HUES48 (cell line): ENCODE measurements at regions not wholly inside any gene's neighbourhood (a gene's known extent, or its start where the extent isn't known, plus 50 kb on each side); places are given as distances from the start of the nearest gene placed in this dataset.
"Not testable (repeated sequence)": the region's sequence is repeated elsewhere in the genome, so short reads cannot be mapped to it uniquely, and the experiment has no call there.

ENCODE experiments used
- H3K27ac ChIP-seq: one replicate; pipeline ENCODE4 v1.7.0; 2013; ENCODE audit warnings: low read depth, low read length, inconsistent platforms
- H3K27me3 ChIP-seq: 2 replicates; pipeline ENCODE4 v1.6.1; 2013; ENCODE audit warnings: mild to moderate bottlenecking, low read length; ENCODE audit not compliant: control insufficient read depth, insufficient read depth
- H3K36me3 ChIP-seq: 2 replicates; pipeline ENCODE4 v1.6.1; 2013; ENCODE audit warnings: low read length; ENCODE audit not compliant: control insufficient read depth, insufficient read depth
- H3K4me1 ChIP-seq: 2 replicates; pipeline ENCODE4 v1.6.1; 2013; ENCODE audit warnings: mild to moderate bottlenecking, low read length; ENCODE audit not compliant: control insufficient read depth, insufficient read depth
- H3K4me3 ChIP-seq: 2 replicates; pipeline ENCODE4 v1.5.1; 2013; ENCODE audit warnings: mild to moderate bottlenecking, low read depth, low read length
- H3K9ac ChIP-seq: 2 replicates; pipeline ENCODE4 v1.6.1; 2013; ENCODE audit warnings: mild to moderate bottlenecking, low read depth, low read length, moderate library complexity
- H3K9me3 ChIP-seq: 2 replicates; pipeline ENCODE4 v1.6.1; 2013; ENCODE audit warnings: low read length; ENCODE audit not compliant: control insufficient read depth, insufficient read depth

GRCh38 chr10:28391283-28391682, 88.4 kb upstream of the MPP7 start:
- no peaks in the 10 kb centered on the region for H3K9me3 ChIP-seq
- no peak overlapping the region for H3K27ac ChIP-seq
- H3K9ac ChIP-seq, result no peak overlapping the region
- H3K27me3 ChIP-seq, result no peaks in the 10 kb centered on the region
- no peaks in the 10 kb centered on the region for H3K4me1 ChIP-seq
- no peak overlapping the region for H3K4me3 ChIP-seq
- no peaks in the 10 kb centered on the region for H3K36me3 ChIP-seq

DNA sequence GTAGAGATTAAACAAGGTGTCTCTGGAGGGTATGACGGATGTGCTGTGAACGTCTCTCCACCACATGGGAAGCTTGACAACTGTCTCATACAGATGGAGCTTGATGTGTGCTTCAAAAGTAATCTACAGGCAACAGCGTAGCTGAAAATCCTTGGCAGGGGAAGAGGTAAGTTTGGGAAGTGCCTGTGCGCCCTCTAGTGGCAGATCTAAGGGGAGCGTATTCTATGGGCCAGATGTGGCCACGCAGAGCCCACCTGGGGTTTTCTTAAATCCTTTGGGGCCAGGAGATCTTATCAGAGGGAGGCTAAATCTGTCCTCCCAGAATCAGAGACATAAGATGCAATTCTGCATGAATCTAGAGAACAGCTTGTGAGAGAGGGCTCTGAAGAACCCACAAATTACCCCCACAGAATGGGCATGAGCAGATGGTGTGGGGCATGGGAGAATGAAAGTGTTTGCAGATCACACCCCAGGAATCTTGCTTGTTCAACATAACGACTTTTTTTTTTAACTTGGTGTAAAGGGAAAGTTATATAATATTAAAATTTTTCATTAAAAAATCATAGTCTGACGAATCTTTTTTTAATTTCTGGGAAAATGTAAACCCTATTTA, 91.2 kb upstream of the MPP7 start:
- Histone ChIP-seq H3K36me3 (no peaks in the 10 kb centered on the region), H3K9me3 (no peaks in the 10 kb centered on the region), H3K4me1 (no peaks in the 10 kb centered on the region), H3K4me3 (no peak overlapping the region), H3K9ac (no peak overlapping the region), H3K27me3 (no peaks in the 10 kb centered on the region), H3K27ac (no peak overlapping the region)

- Histone ChIP-seq H3K27me3 (no peaks in the 10 kb centered on the region), H3K27ac (no peak overlapping the region), H3K9me3 (no peaks in the 10 kb centered on the region), H3K4me3 (no peak overlapping the region), H3K4me1 (no peaks in the 10 kb centered on the region), H3K9ac (no peak overlapping the region), H3K36me3 (no peaks in the 10 kb centered on the region)
Observed at GRCh38 chr10:28396331-28396730, 93.5 kb upstream of the MPP7 start.

DNA sequence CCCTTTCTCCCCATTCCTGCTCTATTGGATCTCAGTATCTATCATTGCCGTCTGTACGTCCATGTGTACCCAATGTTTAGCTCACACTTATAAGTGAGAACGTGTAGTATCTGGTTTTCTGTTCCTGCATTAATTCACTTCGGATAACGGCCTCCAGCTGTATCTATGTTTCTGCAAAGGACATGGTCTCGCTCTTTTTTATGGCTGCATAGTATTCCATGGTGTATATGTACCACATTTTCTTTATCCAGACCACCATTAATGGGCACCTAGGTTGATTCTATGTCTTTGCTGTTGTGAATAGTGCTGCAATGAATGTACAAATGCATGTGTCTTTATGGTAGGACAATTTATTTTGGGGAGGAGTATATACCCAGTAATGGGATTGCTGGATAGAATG, 94.4 kb upstream of the MPP7 start:
- H3K36me3 ChIP-seq, result no peaks in the 10 kb centered on the region

DNA sequence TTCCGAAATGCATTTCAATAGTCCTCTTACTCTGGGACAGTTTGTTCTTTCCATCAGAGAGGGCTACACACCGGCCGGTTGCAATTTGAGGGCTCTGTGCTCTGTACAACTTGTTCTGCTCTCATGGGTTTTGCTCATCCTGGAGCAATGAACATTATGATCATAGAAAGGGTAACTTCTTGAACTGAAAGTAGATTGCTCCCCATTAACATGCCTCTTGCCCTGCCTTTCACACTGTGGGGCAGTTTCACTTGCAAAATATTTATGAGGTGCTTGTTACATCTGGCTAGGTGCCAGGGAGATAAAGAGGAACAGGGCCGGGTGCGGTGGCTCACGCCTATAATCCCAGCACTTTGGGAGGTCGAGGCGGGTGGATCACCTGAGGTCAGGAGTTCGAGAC, 97.3 kb upstream of the MPP7 start:
- Histone ChIP-seq H3K27me3 (no peaks in the 10 kb centered on the region), H3K9me3 (no peaks in the 10 kb centered on the region), H3K4me1 (peaks cover 10% of the 10 kb centered on the region; the same call in 1 of the 2 replicates), H3K4me3 (no peak overlapping the region), H3K36me3 (no peaks in the 10 kb centered on the region), H3K27ac (no peak overlapping the region), H3K9ac (no peak overlapping the region)

More for the DNA sequence above, 94.4 kb upstream of the MPP7 start:
- Histone ChIP-seq H3K27me3 (no peaks in the 10 kb centered on the region), H3K9me3 (no peaks in the 10 kb centered on the region), H3K4me1 (peaks cover 1% of the 10 kb centered on the region; the same call in 1 of the 2 replicates), H3K9ac (no peak overlapping the region), H3K4me3 (no peak overlapping the region), H3K27ac (no peak overlapping the region)

- H3K4me1 ChIP-seq, result peaks cover 10% of the 10 kb centered on the region; the same call in 1 of the 2 replicates
Observed at GRCh38 chr10:28400681-28401080, 97.8 kb upstream of the MPP7 start.

DNA sequence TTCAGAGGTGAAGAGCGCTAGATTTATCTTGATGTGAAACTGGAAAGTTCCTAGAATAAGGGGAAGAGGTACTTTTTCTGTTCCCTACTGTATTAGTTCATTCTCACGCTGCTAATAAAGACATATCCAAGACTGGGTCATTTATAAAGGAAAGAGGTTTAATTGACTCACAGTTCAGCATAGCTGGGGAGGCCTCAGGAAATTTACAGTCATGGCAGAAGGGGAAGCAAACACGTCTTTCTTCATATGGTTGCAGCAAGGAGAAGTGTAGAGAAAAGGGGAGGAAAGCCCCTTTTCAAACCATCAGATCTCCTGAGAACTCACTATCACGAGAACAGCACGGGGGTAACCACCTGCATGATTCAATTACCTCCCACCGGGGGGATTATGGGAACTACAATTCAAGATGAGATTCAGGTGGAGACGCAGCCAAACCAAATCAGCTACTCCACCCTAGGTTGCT, 99.8 kb upstream of the MPP7 start:
- H3K4me1 ChIP-seq, result peaks cover 10% of the 10 kb centered on the region; the same call in 1 of the 2 replicates
- not testable (repeated sequence) for H3K36me3 ChIP-seq, H3K9me3 ChIP-seq, H3K9ac ChIP-seq, H3K27me3 ChIP-seq, H3K4me3 ChIP-seq, H3K27ac ChIP-seq

More at GRCh38 chr10:28400681-28401080, 97.8 kb upstream of the MPP7 start:
- H3K9me3 ChIP-seq, result no peaks in the 10 kb centered on the region
- no peak overlapping the region for H3K4me3 ChIP-seq
- H3K27me3 ChIP-seq, result no peaks in the 10 kb centered on the region
- no peaks in the 10 kb centered on the region for H3K36me3 ChIP-seq
- H3K9ac ChIP-seq, result no peak overlapping the region
- no peak overlapping the region for H3K27ac ChIP-seq

- H3K9me3 ChIP-seq, result no peaks in the 10 kb centered on the region
Observed at GRCh38 chr10:28403090-28403489, 100.2 kb upstream of the MPP7 start.

GRCh38 chr10:28408237-28408777, 105.4 kb upstream of the MPP7 start:
- Histone ChIP-seq H3K9me3 (no peaks in the 10 kb centered on the region), H3K4me3 (no peak overlapping the region), H3K9ac (no peak overlapping the region), H3K4me1 (no peaks in the 10 kb centered on the region), H3K36me3 (no peaks in the 10 kb centered on the region), H3K27ac (no peak overlapping the region), H3K27me3 (no peaks in the 10 kb centered on the region)

More at GRCh38 chr10:28403090-28403489, 100.2 kb upstream of the MPP7 start:
- Histone ChIP-seq H3K4me3 (no peak overlapping the region), H3K27me3 (no peaks in the 10 kb centered on the region), H3K4me1 (peaks cover 10% of the 10 kb centered on the region; the same call in 1 of the 2 replicates), H3K36me3 (no peaks in the 10 kb centered on the region), H3K27ac (no peak overlapping the region), H3K9ac (no peak overlapping the region)

DNA sequence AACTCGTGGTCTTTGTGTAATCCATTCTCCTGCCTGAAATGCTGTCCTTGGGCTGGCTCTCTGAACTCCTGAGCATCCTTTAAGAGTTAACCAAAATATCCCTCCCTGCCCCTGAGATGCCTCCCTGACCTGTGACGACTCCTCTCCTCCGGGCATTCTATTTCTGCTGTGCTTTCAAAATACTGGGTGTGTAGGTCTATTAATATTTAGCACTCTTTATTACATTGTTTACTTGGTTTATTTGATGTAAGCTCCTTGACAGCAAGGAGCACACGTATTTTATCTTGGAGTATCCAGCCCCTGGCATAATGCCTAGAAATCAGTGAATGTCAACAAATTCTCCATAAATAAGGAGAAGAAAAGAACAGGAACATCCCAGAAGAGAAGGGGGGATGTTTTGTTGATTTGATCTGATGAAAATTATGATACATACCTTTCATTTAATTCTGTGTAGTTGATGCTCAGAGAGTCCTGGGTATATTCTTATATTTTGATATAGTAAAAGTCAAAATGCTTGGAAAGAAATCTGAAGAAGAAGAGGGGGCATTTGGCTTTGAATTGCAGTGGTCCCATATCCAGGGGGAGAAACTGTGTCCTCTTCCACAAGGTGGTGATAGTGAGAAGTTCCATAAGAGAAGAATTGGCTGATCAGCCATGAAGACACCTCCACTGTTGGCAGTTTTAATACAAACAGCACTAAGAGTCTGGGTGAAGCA, 107.7 kb upstream of the MPP7 start:
- H3K36me3 ChIP-seq, result no peaks in the 10 kb centered on the region
- no peak overlapping the region for H3K9ac ChIP-seq
- H3K27ac ChIP-seq, result no peak overlapping the region
- no peaks in the 10 kb centered on the region for H3K27me3 ChIP-seq
- no peaks in the 10 kb centered on the region for H3K9me3 ChIP-seq
- no peak overlapping the region for H3K4me3 ChIP-seq
- no peaks in the 10 kb centered on the region for H3K4me1 ChIP-seq

DNA sequence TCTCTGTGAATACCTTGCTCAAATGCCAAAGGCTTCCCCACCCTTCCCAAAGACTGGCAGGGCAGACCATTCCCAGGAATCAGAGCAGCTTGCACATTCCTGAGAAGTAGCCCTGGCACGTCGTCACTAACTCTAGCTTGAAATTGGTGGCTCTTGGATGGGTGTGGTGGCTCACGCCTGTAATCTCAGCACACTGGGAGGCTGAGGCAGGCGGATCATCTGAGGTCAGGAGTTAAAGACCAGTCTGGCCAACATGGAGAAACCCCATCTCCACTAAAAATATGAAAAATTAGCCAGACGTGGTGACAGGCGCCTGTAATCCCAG, 108.2 kb upstream of the MPP7 start:
- H3K36me3 ChIP-seq, result no peaks in the 10 kb centered on the region
- H3K4me3 ChIP-seq, result no peak overlapping the region
- H3K27ac ChIP-seq, result no peak overlapping the region
- no peaks in the 10 kb centered on the region for H3K4me1 ChIP-seq
- H3K9ac ChIP-seq, result no peak overlapping the region
- H3K9me3 ChIP-seq, result no peaks in the 10 kb centered on the region
- no peaks in the 10 kb centered on the region for H3K27me3 ChIP-seq
